Fibroblast of skin of scalp (primary cell): ENCODE measurements at regions not wholly inside any gene's neighbourhood (a gene's known extent, or its start where the extent isn't known, plus 50 kb on each side); places are given as distances from the start of the nearest gene placed in this dataset.
"Not testable (repeated sequence)": the region's sequence is repeated elsewhere in the genome, so short reads cannot be mapped to it uniquely, and the experiment has no call there.

ENCODE experiments used
- DNase-seq: peaks from one replicate; pipeline ENCODE4 v3.0.0-alpha.2; 2013

DNA sequence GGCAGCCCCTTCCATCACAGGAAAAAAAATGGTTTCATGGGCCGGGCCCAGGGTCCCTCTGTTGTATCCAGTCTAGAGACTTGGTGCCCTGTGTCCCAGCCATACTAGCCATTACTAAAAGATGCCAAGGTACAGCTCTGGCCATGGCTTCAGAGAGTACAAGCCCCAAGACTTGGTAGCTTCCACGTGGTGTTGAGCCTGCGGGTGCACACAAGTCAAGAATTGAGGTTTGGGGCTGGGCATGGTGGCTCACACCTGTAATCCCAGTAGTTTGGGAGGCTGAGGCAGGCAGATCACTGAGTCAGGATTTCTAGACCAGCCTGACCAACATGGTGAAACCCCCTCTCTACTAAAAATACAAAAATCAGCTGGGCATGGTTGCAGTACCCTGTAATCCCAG, 214.3 kb downstream of the LIG4 start:
- no peak for DNase-seq

GRCh38 chr13:107999751-108000150, 215.6 kb downstream of the LIG4 start:
- no peak for DNase-seq

DNA sequence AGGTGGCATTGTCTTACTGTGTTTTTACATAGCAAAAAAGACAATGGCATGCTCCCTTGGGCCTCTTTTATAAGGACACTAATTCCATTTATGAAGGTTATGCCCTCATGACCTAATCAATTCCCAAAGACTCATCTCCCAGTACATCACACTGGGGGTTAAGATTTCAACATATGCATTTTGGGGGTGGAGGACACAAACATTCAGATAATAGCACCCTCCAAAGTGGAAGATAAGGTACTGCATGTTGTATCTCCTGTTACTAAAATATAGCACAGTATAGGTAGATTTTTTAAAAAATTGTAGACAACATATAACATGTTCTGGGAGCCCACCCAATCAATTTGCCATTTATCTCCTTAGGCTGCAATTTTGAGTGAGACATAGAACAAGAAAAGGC, 221.2 kb downstream of the LIG4 start:
- DNase-seq: no peak

DNA sequence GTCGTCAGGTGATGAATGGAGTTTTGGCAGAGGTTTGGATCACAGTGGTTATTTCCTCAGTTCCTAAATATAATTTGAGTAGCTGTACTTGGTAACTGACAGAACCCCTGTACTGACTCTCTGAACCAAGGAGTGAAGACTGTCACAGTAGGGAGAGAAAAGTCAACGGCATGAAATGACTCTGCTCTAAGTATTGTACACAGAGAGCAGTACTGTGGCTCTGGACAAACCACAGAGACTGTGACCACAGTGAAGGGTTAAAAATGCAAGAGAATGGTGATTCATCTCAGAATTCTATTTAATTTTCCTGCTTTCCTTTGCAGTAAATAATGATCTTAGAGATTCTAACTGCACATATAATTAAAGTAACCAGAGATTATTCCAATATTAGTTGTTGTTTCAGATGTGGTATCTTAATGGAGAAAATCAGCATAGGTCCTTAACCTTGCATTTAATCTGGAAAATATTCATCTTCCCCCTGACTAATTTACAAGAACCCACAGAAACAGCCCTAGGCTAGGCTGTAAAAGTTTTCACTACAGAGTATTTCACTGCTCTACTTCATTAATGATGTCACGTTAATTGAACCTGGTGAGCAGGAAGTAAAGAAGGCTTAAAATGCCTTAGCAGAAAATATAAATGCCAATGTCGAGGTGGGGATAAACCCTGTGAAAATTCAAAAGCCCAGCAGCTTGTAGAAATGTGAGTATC, 221.9 kb downstream of the LIG4 start:
- no peak for DNase-seq

DNA sequence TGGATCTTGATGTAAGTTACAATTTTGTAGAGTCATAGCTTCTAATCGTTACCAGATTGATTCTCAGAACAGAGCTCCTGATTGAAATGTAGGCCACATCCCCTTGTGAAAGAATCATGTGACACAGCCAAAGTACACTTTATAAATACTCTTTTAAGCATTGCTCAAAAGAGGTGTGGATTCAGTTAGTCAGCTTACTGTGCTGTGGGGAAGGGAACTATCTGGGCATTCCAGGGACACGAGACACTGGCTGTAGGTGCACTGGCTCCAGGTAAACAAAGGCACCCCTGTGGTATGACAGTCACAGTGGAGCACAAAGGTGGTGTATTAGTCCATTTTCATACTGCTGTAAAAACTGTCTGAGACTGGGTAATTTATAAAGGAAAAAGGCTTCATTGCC, 222.8 kb downstream of the LIG4 start:
- DNase-seq: no peak

DNA sequence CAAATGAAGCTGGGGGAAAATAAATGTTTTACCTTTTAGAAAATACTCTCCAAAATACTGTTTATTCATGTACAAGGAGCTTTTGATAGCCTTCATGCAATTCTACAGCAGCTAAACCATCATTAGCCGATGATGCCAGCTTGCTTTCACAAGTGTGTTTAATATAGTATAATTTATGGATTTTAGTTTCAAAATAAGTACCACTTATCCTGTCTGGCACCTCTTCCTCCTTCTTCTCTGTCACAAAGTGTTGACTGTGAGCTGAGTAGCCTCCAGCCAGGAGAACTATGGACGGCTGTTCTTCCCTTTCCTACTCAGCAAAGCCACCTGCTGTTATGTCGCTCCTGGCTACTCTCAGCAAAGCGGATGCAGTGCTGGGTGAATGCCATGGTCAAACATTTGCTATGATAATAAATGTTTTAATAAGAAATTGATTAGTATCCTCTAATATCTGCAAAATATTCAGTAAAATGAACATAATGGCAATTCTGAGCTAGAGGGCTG, 238.2 kb downstream of the LIG4 start:
- no peak for DNase-seq

DNA sequence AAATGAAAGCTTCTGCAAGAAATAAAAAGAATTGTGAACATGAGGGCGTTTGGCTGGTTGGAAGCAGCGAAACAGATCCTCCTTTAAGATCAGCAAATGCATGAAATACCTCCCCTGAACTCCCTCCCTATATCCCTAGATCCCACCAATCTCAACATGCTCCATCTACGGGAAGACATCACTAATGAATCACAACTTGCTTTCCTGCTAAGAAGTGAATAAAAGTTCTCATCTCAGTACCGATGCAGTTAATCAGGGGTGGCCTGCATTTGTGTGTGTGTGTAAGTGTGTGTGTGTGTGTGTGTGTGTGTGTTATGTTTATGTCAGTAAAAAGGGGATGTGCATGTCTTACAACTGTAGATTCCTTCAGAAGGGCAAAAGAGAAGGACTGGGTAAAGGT, 238.7 kb downstream of the LIG4 start:
- no peak for DNase-seq

DNA sequence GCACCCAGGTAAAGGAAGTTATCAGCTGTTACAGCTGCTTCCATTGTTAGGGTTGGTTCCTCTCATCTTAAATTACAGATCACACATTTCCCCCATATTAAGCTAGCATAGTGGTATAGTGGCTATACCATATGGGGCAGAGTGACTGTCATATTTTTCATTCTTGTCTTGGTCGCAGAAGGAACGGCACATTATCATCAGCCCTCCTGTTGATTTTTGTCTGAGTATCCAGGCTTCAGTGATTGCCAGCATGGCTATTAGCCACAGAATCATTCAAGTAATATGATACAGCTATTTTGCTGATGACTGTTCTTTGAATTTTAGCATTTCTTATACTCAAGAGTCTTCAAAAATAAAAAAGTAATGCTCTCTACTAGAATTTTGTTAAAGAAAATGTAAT, 240.9 kb downstream of the LIG4 start:
- DNase-seq: no peak

GRCh38 chr13:107969546-107969945, 245.8 kb downstream of the LIG4 start:
- DNase-seq: no peak

DNA sequence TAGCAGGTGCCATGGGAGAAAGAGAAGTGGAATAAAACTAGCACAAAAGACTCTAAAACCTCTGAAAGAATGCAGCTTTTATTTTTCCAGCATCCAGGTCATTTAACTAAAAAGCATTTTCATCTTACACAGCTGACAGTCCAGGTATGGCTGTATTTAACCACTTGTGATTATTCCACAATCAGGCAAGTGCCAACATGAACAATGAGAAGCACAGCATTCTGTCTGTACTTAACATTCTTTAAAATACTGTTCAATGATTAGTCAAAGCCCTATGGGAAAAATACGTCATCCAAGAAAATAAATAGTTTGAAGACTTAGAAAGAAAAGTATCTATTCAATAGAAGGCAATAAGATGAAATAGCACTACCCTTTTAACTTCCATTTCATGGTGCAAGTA, 246.9 kb downstream of the LIG4 start:
- no peak for DNase-seq

- DNase-seq: no peak
These were observed 250.9 kb downstream of the LIG4 start for GRCh38 chr13:107964395-107964794.

DNA sequence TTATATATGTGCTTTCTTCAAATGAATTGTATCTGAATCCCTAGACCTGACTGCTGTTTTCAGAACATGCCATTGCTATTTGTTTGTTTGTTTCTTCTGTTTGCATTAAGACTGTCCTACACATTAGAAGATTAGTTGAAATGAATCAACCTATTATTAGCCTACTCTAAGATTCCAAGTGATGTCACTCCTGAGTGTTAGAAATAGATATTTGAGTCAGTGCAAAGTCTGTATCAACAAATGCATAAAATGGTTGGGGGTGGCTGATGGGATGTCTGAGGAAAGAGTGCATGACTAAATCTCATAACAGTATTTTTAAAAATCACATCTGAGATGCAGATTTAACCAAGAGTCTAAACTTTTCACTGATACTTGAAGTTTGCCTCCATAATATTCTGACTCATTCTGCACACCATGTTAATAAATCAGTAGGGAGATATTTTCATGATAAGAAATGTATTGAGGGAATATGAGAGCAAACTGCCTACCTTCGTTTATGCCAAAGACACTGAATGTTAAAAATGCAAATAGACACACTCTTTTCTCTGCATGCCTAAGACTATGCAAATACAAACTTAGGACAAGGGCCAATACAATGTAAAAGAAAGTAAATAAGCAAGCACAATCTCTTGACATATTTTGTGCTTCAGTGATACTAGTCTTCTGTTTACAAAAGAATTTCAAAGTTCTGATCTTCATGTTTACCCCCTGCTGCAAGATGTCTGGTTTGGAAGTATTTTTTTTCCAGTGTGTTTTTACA, 253.3 kb downstream of the LIG4 start:
- no peak for DNase-seq

DNA sequence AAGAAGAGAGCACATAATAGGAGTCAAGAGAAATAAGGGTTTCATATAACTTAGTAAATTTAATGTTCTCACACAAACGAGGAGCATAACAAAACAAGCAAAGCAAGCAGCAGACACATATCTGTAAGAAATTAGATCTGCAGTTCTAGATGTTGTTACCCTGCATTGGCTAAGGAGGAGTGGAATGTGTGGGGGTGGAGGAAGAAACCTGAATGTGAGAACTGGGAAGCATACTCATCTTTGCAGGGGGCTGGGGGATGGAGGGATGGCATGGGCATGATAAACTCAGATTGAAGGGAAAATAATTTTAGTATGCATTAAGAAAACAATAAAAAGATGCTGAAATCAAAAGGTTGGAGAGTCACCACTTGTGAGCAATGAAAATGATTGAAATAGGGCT, 255.0 kb downstream of the LIG4 start:
- no peak for DNase-seq

GRCh38 chr13:107956889-107957288, 258.4 kb downstream of the LIG4 start:
- no peak for DNase-seq

- DNase-seq: no peak
These were observed 273.2 kb downstream of the LIG4 start for GRCh38 chr13:107942030-107942617.

- DNase-seq: no peak
These were observed 273.8 kb downstream of the LIG4 start for GRCh38 chr13:107941345-107942029.

DNA sequence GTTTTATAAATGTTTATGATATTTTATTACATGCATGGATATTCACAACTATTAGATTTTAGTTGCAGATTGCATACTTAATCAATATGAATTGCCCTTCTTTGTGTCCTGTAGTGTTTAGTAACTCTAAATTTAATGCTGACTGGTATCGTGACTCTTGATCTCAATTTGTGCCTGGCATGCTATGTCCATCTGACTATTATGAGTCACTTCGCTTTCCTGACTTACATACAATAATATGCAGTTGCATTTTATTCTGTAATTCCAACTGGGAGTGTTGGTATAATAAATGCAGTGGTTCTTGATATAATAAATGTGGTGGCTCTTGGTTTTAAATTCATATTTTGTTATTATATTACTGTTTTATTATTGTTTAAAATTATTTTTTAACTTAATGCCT, 277.5 kb downstream of the LIG4 start:
- DNase-seq: no peak

GRCh38 chr13:107931056-107931455, 284.3 kb downstream of the LIG4 start:
- no peak for DNase-seq

DNA sequence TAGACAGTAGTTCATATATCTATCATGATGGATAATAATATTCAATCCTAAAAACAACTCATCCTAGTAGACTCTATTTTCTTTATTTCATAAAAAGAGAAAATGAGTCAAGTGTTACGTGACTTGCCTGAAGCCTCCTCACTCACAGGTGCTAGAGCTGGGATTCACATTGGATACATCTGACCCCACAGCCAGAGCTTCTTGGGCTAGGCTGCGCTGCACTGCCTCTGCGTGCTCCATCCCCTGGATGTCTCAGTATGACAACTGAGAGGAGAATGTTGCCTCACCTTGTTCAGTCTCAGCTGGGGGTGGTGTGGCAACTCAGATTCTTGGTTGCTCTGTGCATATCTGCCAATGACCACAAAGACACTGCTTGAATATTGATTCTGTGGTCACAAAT, 286.6 kb downstream of the LIG4 start:
- no peak for DNase-seq

GRCh38 chr13:107927557-107927956, 287.8 kb downstream of the LIG4 start:
- no peak for DNase-seq

- not testable (repeated sequence) for DNase-seq
These were observed 288.8 kb downstream of the LIG4 start for GRCh38 chr13:107926515-107926914.

- not testable (repeated sequence) for DNase-seq
These were observed 298.4 kb downstream of the LIG4 start for GRCh38 chr13:107916902-107917301.

- no peak for DNase-seq
These were observed 302.6 kb downstream of the LIG4 start for GRCh38 chr13:107912745-107913144.
